GM23248 (cell line): ENCODE measurements at regions not wholly inside any gene's neighbourhood (a gene's known extent, or its start where the extent isn't known, plus 50 kb on each side); places are given as distances from the start of the nearest gene placed in this dataset.

ENCODE experiments used
- DNase-seq: peaks from one replicate; pipeline ENCODE4 v3.0.0-alpha.2; 2015
- H2AFZ ChIP-seq: fragments of 200-600 bp; sonication (generic); 2 replicates; pipeline ENCODE4 v1.6.1; 2016; ENCODE audit warnings: antibody characterized with exemption
- H3F3A ChIP-seq: fragments of 200-600 bp; sonication (generic); 2 replicates; pipeline ENCODE4 v1.6.1; 2016; ENCODE audit warnings: mild to moderate bottlenecking, antibody characterized with exemption, mixed run types; ENCODE audit not compliant: insufficient read depth
- H3K27ac ChIP-seq: fragments of 200-600 bp; sonication (generic); 2 replicates; pipeline ENCODE4 v1.5.1; 2016; ENCODE audit warnings: mild to moderate bottlenecking
- H3K27me3 ChIP-seq: fragments of 200-600 bp; sonication (generic); replicated peaks from 2 replicates; pipeline ENCODE4 v1.6.1; 2016; ENCODE audit warnings: mild to moderate bottlenecking; ENCODE audit not compliant: insufficient read depth
- H3K36me3 ChIP-seq: fragments of 200-600 bp; sonication (generic); 2 replicates; pipeline ENCODE4 v1.6.1; 2016; ENCODE audit warnings: low read depth, mild to moderate bottlenecking
- H3K4me1 ChIP-seq: fragments of 200-600 bp; sonication (generic); 2 replicates; pipeline ENCODE4 v1.6.1; 2016; ENCODE audit warnings: mild to moderate bottlenecking; ENCODE audit not compliant: insufficient read depth
- H3K4me2 ChIP-seq: fragments of 200-600 bp; sonication (generic); one replicate; pipeline ENCODE4 v1.6.1; 2016; ENCODE audit warnings: mild to moderate bottlenecking; ENCODE audit not compliant: unreplicated experiment
- H3K4me3 ChIP-seq: fragments of 200-600 bp; sonication (generic); 2 replicates; pipeline ENCODE4 v1.5.1; 2016; ENCODE audit warnings: mild to moderate bottlenecking
- H3K79me2 ChIP-seq: fragments of 200-600 bp; sonication (generic); 2 replicates; pipeline ENCODE4 v1.6.1; 2016; ENCODE audit warnings: mild to moderate bottlenecking; ENCODE audit not compliant: insufficient read depth
- H3K9ac ChIP-seq: fragments of 200-600 bp; sonication (generic); 2 replicates; pipeline ENCODE4 v1.6.1; 2016; ENCODE audit warnings: mild to moderate bottlenecking
- H3K9me2 ChIP-seq: fragments of 200-600 bp; sonication (generic); 2 replicates; pipeline ENCODE4 v1.6.1; 2016; ENCODE audit warnings: mixed run types, mild to moderate bottlenecking, moderate library complexity; ENCODE audit not compliant: insufficient read depth
- H3K9me3 ChIP-seq: fragments of 200-600 bp; sonication (generic); one replicate; pipeline ENCODE4 v1.6.1; 2017; ENCODE audit warnings: low read depth
- H4K20me1 ChIP-seq: fragments of 200-600 bp; sonication (generic); 2 replicates; pipeline ENCODE4 v1.6.0; 2016; ENCODE audit not compliant: insufficient read depth
- EZH2 ChIP-seq: fragments of 200-600 bp; sonication (generic); IDR thresholded peaks from 2 replicates; pipeline ENCODE4 v1.6.1; 2018; ENCODE audit warnings: antibody characterized with exemption, mild to moderate bottlenecking; ENCODE audit not compliant: insufficient read depth, poor library complexity, severe bottlenecking
- EZH2phosphoT487 ChIP-seq: fragments of 200-600 bp; sonication (generic); IDR thresholded peaks from 2 replicates; pipeline ENCODE4 v1.6.1; 2018; ENCODE audit warnings: antibody characterized with exemption, moderate library complexity, mild to moderate bottlenecking, low read depth; ENCODE audit not compliant: insufficient read depth
- WGBS, 2 experiments: methylation state at CpG; one replicate each; pipeline ENCODE4 v1.1.6; 2015 to 2017; ENCODE audit warnings: low lambda C conversion rate in 2 of 2, low coverage in 1 of 2; ENCODE audit errors: missing lambda C conversion rate in 2 of 2; 5-methylcytosine and 5-hydroxymethylcytosine counted together
- in situ Hi-C: fragments of 300-500 bp; cut with MboI; formaldehyde crosslinking; loops from 2 replicates; pipeline ENCODE4 v1.15.0; 2020

DNA sequence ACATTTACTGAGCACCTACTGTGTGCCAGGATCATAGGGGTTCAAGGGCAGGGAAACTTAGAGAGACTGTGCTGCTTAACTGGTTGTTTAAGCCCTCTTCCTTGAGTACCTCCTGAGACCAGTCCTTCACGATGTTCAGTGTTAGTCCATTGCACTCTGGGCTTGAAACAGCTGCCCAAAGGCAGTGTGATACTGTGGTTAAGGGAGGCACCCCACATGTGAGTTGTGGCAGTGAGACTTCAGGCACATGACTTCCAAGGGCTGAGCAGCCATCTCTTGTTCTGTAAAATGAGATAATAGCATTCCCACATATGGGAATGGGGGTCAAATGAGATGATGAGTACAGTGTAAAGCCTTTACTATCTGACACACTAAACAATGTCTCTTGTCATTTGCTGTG, 75.1 kb downstream of the LINGO1 start:
- TF ChIP-seq EZH2phosphoT487 = no peak
- no peak for TF ChIP-seq EZH2
- Histone ChIP-seq H2AFZ (no peak overlapping the region), H3K9ac (no peak overlapping the region), H3K4me3 (no peak overlapping the region), H3K27me3 (no peaks in the 10 kb centered on the region), H3K4me1 (no peaks in the 10 kb centered on the region), H3K4me2 (no peak overlapping the region), H3K9me3 (no peaks in the 10 kb centered on the region), H3F3A (no peaks in the 10 kb centered on the region), H3K27ac (no peak overlapping the region), H3K36me3 (no peaks in the 10 kb centered on the region), H3K79me2 (no peaks in the 10 kb centered on the region), H4K20me1 (no peaks in the 10 kb centered on the region), H3K9me2 (no peaks in the 10 kb centered on the region)
- in situ Hi-C loops = no loop called here
- WGBS, 2 experiments = 67 to 70% methylated on average over 1 of the region's 1 CpG
- no peak for DNase-seq

DNA sequence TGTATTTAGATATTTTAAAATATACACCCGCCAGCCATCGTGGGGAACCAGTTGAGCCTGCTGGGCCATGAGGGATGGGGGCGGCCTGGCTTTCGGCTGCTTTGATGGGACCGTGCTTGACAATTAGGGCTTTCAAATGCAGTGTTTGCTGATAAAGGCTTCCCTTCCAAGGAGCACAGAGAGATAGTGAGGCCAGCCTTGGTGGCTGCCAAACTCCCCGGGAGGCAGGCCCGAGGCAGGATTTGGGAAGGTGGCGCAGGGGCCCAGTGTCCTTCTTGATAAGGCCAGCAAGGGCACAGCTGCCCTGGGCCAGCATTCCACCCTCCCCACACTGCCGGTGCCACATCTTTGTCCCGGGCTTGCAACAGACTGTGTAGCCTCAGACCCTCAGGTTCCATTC, 75.6 kb downstream of the LINGO1 start:
- no peaks in the 10 kb centered on the region for H3K79me2 ChIP-seq
- H3K36me3 ChIP-seq = no peaks in the 10 kb centered on the region
- H3K27me3 ChIP-seq = no peaks in the 10 kb centered on the region
- no peak overlapping the region for H3K4me3 ChIP-seq
- no peaks in the 10 kb centered on the region for H3K9me2 ChIP-seq
- no peak for TF ChIP-seq EZH2
- no peak for TF ChIP-seq EZH2phosphoT487
- H3F3A ChIP-seq = no peaks in the 10 kb centered on the region
- in situ Hi-C loops = no loop called here
- no peak overlapping the region for H2AFZ ChIP-seq
- H3K27ac ChIP-seq = no peak overlapping the region
- no peaks in the 10 kb centered on the region for H4K20me1 ChIP-seq
- no peaks in the 10 kb centered on the region for H3K4me1 ChIP-seq
- H3K9ac ChIP-seq = no peak overlapping the region
- H3K4me2 ChIP-seq = no peak overlapping the region
- DNase-seq = no peak
- no peaks in the 10 kb centered on the region for H3K9me3 ChIP-seq
- WGBS, 2 experiments = 52 to 59% methylated on average over 10 of the region's 10 CpGs

DNA sequence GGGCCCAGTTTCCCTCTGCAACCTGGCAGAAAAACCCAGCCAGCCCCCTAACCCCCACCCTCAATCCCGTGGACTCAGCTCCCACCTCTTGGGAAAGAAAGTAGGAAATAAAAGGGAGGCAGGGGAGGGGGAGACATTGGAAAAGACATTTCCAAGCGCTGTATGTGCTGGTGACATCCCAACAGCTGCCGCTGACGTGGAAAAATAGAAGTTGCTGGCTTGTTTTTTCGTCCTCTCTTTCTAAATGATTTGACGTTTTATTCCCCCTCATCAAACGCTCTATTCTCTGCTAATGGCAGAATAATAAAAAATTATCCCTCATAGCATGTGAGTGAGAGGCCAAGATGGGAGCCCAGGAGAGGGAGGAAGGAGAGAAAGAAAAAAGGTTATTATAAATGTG, 76.1 kb downstream of the LINGO1 start:
- H3K4me1 ChIP-seq = no peaks in the 10 kb centered on the region
- no peaks in the 10 kb centered on the region for H3K36me3 ChIP-seq
- in situ Hi-C loops = no loop called here
- H3K27ac ChIP-seq = no peak overlapping the region
- no peak for DNase-seq
- no peak overlapping the region for H3K9ac ChIP-seq
- H3K4me3 ChIP-seq = no peak overlapping the region
- no peaks in the 10 kb centered on the region for H3K9me3 ChIP-seq
- no peak overlapping the region for H3K4me2 ChIP-seq
- WGBS, 2 experiments = 55 to 57% methylated on average over 7 of the region's 7 CpGs
- H4K20me1 ChIP-seq = no peaks in the 10 kb centered on the region
- no peaks in the 10 kb centered on the region for H3K79me2 ChIP-seq
- H2AFZ ChIP-seq = no peak overlapping the region
- no peaks in the 10 kb centered on the region for H3F3A ChIP-seq
- H3K9me2 ChIP-seq = no peaks in the 10 kb centered on the region
- no peaks in the 10 kb centered on the region for H3K27me3 ChIP-seq
- TF ChIP-seq EZH2phosphoT487 = no peak
- no peak for TF ChIP-seq EZH2

DNA sequence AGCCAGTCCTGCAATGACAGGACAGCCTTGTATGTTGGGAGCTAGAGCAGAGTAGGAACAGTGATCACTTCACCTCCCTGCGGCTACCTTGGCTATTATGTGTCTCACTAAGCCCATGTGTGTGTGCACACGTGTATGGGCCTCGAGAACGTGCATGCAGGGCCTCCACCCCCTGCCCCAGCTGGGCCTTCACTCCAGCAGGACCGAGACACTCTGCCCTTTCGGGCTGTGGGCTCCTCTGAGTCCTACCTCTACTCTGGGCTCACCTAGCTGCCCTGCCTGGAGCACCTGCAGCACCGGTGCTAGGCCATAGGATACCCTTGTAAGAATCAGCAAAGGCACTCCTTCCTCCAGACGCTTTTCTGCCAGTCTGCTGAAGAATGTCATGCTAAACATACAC, 77.5 kb downstream of the LINGO1 start:
- Histone ChIP-seq H3K36me3 (no peaks in the 10 kb centered on the region), H3K9me3 (no peaks in the 10 kb centered on the region), H3K27me3 (no peaks in the 10 kb centered on the region), H3K79me2 (no peaks in the 10 kb centered on the region), H3K4me3 (no peak overlapping the region), H3K9ac (no peak overlapping the region), H3K4me1 (no peaks in the 10 kb centered on the region), H3K27ac (no peak overlapping the region), H3F3A (no peaks in the 10 kb centered on the region), H4K20me1 (no peaks in the 10 kb centered on the region), H3K4me2 (no peak overlapping the region), H3K9me2 (no peaks in the 10 kb centered on the region), H2AFZ (no peak overlapping the region)
- no peak for TF ChIP-seq EZH2phosphoT487
- no peak for TF ChIP-seq EZH2
- no peak for DNase-seq
- WGBS, 2 experiments = 68 to 77% methylated on average over 8 of the region's 8 CpGs
- in situ Hi-C loops = no loop called here

- 48 to 57% methylated on average over 6 to 11 of the region's 11 CpGs for WGBS, 2 experiments
These were observed 78.2 kb downstream of the LINGO1 start for GRCh38 chr15:77554306-77555080.

More at GRCh38 chr15:77554306-77555080, 78.2 kb downstream of the LINGO1 start:
- Histone ChIP-seq H3K4me2 (no peak overlapping the region), H3K9me2 (no peaks in the 10 kb centered on the region), H3K27ac (no peak overlapping the region), H3K27me3 (no peaks in the 10 kb centered on the region), H3F3A (no peaks in the 10 kb centered on the region), H4K20me1 (no peaks in the 10 kb centered on the region), H3K36me3 (no peaks in the 10 kb centered on the region), H3K4me3 (no peak overlapping the region), H3K9me3 (no peaks in the 10 kb centered on the region), H3K4me1 (no peaks in the 10 kb centered on the region), H2AFZ (no peak overlapping the region), H3K79me2 (no peaks in the 10 kb centered on the region), H3K9ac (no peak overlapping the region)
- no peak for TF ChIP-seq EZH2
- in situ Hi-C loops = no loop called here
- no peak for DNase-seq
